ENCODE measurements at regions not wholly inside any gene's neighbourhood (a gene's known extent, or its start where the extent isn't known, plus 50 kb on each side); places are given as distances from the start of the nearest gene placed in this dataset.

- Histone ChIP-seq H2BK5ac (ENCODE audit: low read depth, low read length) (no peak overlapping the region), H3K14ac (ENCODE audit: insufficient read length) (no peak overlapping the region), H2BK12ac (ENCODE audit: low read depth, low read length) (no peak overlapping the region), H4K91ac (replicated peaks; ENCODE audit: insufficient read length, low read length) (no peak overlapping the region), H2BK120ac (replicated peaks; ENCODE audit: low read depth, low read length) (no peak overlapping the region), H3K4ac (replicated peaks; ENCODE audit: insufficient read length, low read depth, low read length) (no peak overlapping the region), H3K4me1 (replicated peaks in 1 of 4; ENCODE audit: control insufficient read depth in 3 of 4, insufficient read depth in 4 of 4, low read length in 3 of 4) (peaks cover 0 to 6% (median 0%) of the 10 kb centered on the region in 4 experiments; a peak in 2 of 7 replicates), H3K9me3 (ENCODE audit: insufficient read depth in 2 of 2, low read depth in 1 of 2, low read length in 1 of 2) (no peaks in the 10 kb centered on the region), H2AFZ (ENCODE audit: low read length) (no peak overlapping the region), H2BK15ac (ENCODE audit: low read length) (no peak overlapping the region), H3K4me2 (ENCODE audit: insufficient read depth in 1 of 2, low read depth in 2 of 2, low read length in 2 of 2) (no peak overlapping the region), H3K36me3 (ENCODE audit: control insufficient read depth in 2 of 4, insufficient read depth in 4 of 4, low read length in 3 of 4) (no peaks in the 10 kb centered on the region), H3K79me1 (ENCODE audit: low read depth, low read length) (no peaks in the 10 kb centered on the region), H3K56ac (replicated peaks; ENCODE audit: insufficient read length, low read depth, low read length) (no peak overlapping the region), H3K79me2 (ENCODE audit: control insufficient read depth in 1 of 2, insufficient read depth in 2 of 2, low read length in 2 of 2) (no peaks in the 10 kb centered on the region), H3K23me2 (ENCODE audit: low read depth, low read length) (no peaks in the 10 kb centered on the region), H3K4me3 (ENCODE audit: extremely low read depth in 1 of 4, insufficient read depth in 2 of 4, low read depth in 3 of 4, low read length in 4 of 4) (no peak overlapping the region), H3K18ac (ENCODE audit: extremely low read depth, low read length) (no peak overlapping the region), H3K9ac (replicated peaks in 1 of 4; ENCODE audit: extremely low read depth in 1 of 4, low read depth in 3 of 4, low read length in 3 of 4) (no peak overlapping the region), H4K20me1 (replicated peaks in 1 of 2; ENCODE audit: control insufficient read depth in 1 of 2, insufficient read depth in 2 of 2, low read length in 2 of 2) (no peaks in the 10 kb centered on the region), H2AK5ac (ENCODE audit: low read depth, low read length) (no peak overlapping the region), H3K23ac (ENCODE audit: insufficient read length) (no peak overlapping the region), H2BK20ac (ENCODE audit: low read length) (no peak overlapping the region), H3K27ac (ENCODE audit: low read depth, low read length) (no peak overlapping the region), H3K27me3 (replicated peaks in 1 of 4; ENCODE audit: control insufficient read depth in 3 of 4, extremely low read depth in 1 of 4, insufficient read depth in 3 of 4, low read length in 3 of 4) (no peaks in the 10 kb centered on the region), H4K8ac (ENCODE audit: extremely low read depth, insufficient read depth, low read length) (no peak overlapping the region), H4K5ac (ENCODE audit: insufficient read length, low read depth, low read length) (no peak overlapping the region)
- no peak for DNase-seq (ENCODE audit: low read depth in 1 of 2, low spot score in 2 of 2)
- POLR2A ChIA-PET (ENCODE audit: partially characterized antibody), result interaction anchor here (1.3 kb wide), 1 partner anchor 14 kb away, joined by 3 read pairs; no protein-coding TSS in a partner anchor
- WGBS, 2 experiments (ENCODE audit: extremely low coverage in 1 of 2, insufficient coverage in 1 of 2, insufficient read length in 1 of 2, insufficient replicate concordance in 2 of 2, low coverage in 1 of 2, low lambda C conversion rate in 2 of 2, missing lambda C conversion rate in 1 of 2), result 87% methylated on average over 2 of the region's 2 CpGs; no CpG with 5 or more reads in 1 of the 2 experiments
- TF ChIP-seq USF2 (IDR thresholded peaks at IDR 0.05; ENCODE audit: low read length) (no peak), RNF2 (IDR thresholded peaks at IDR 0.05; ENCODE audit: borderline replicate concordance, low read depth, low read length, missing control alignments, poor library complexity, severe bottlenecking) (no peak)
- no peak for FAIRE-seq
- CTCF ChIA-PET (ENCODE audit: partially characterized antibody), result interaction anchor here (1.2 kb wide), 1 partner anchor 10 kb away, joined by 3 read pairs; no protein-coding TSS in a partner anchor
Measured at GRCh38 chr5:123264394-123264793, 158.8 kb downstream of the CEP120 start.
